RWPE2 (cell line): ENCODE measurements at regions not wholly inside any gene's neighbourhood (a gene's known extent, or its start where the extent isn't known, plus 50 kb on each side); places are given as distances from the start of the nearest gene placed in this dataset.

Source experiments
- ATAC-seq: fragments of 200-7000 bp; cut with Tn5 transposase; 3 replicates; pipeline ENCODE4 v1.9.1; 2021; ENCODE audit warnings: low read depth
- DNase-seq: peaks from one replicate; pipeline ENCODE4 v3.0.0-alpha.2; 2020; ENCODE audit warnings: low spot score
- H3K27ac ChIP-seq: fragments of 450-650 bp; 2 replicates; pipeline ENCODE4 v1.5.1; 2017; ENCODE audit warnings: mild to moderate bottlenecking; ENCODE audit not compliant: poor library complexity, severe bottlenecking
- H3K27me3 ChIP-seq: fragments of 250-450 bp; sonication (Bioruptor Pico); 2 replicates; pipeline ENCODE4 v1.5.1; 2021; ENCODE audit warnings: mild to moderate bottlenecking, moderate library complexity; ENCODE audit not compliant: insufficient read depth, poor library complexity, severe bottlenecking
- H3K36me3 ChIP-seq: fragments of 250-450 bp; sonication (Bioruptor Pico); 2 replicates; pipeline ENCODE4 v1.5.1; 2020; ENCODE audit warnings: low read depth, mild to moderate bottlenecking, moderate library complexity
- H3K4me1 ChIP-seq: fragments of 250-450 bp; sonication (Bioruptor Pico); 2 replicates; pipeline ENCODE4 v1.5.1; 2021; ENCODE audit warnings: mild to moderate bottlenecking, moderate library complexity; ENCODE audit not compliant: insufficient read depth, poor library complexity, severe bottlenecking
- H3K4me3 ChIP-seq: fragments of 250-450 bp; sonication (Bioruptor Pico); 2 replicates; pipeline ENCODE4 v1.5.1; 2021; ENCODE audit warnings: mild to moderate bottlenecking, moderate library complexity; ENCODE audit not compliant: severe bottlenecking
- H3K9me3 ChIP-seq: fragments of 250-450 bp; sonication (Bioruptor Pico); 2 replicates; pipeline ENCODE4 v1.5.1; 2021; ENCODE audit warnings: mild to moderate bottlenecking, moderate library complexity; ENCODE audit not compliant: severe bottlenecking
- TF ChIP-seq, protein P1 (sequence below): fragments of 450-650 bp; IDR thresholded peaks from one replicate; pipeline ENCODE4 v1.5.1; 2017; ENCODE audit warnings: mild to moderate bottlenecking, moderate library complexity; ENCODE audit not compliant: poor library complexity, severe bottlenecking

DNA sequence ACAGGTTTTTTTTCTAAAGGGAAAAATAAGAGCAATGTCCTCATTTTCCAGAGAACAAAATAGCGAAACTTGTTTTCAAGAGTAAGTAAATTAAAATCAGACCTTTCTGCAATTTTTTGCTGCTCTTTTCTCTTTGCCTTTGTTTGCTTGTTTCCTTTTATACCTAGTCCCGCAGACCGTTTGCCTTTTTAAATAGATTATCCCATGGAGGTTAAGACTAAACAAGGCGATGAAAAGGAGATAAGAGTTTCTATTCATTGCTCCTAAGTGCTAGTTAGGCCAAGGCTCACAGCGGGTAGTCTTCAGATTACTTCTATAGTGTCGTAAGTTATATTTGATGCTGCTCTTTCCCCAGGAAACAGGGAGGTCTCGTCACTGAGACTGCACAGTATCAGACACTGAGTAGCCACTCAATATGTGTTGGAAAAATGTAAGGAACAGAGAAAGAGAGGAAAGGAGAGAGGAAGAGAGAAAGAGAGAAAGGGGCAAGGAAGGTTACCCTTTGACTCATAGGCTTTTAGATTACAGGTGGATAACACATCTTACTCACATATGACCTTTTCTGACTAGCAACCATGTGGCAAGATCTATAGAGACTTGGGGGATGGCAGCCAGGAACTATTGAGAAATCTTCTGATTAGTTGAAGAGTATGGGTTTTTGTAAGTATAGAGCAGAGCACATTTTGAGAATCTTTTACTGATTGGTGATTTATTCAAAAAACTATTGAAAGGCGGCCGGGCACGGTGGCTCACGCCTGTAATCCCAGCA is 107.5 kb upstream of the PARP11 start:
- TF ChIP-seq, protein P1, sequence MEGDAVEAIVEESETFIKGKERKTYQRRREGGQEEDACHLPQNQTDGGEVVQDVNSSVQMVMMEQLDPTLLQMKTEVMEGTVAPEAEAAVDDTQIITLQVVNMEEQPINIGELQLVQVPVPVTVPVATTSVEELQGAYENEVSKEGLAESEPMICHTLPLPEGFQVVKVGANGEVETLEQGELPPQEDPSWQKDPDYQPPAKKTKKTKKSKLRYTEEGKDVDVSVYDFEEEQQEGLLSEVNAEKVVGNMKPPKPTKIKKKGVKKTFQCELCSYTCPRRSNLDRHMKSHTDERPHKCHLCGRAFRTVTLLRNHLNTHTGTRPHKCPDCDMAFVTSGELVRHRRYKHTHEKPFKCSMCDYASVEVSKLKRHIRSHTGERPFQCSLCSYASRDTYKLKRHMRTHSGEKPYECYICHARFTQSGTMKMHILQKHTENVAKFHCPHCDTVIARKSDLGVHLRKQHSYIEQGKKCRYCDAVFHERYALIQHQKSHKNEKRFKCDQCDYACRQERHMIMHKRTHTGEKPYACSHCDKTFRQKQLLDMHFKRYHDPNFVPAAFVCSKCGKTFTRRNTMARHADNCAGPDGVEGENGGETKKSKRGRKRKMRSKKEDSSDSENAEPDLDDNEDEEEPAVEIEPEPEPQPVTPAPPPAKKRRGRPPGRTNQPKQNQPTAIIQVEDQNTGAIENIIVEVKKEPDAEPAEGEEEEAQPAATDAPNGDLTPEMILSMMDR = no peak
- Histone ChIP-seq H3K4me3 (no peak overlapping the region), H3K4me1 (no peaks in the 10 kb centered on the region), H3K27me3 (no peaks in the 10 kb centered on the region), H3K36me3 (no peaks in the 10 kb centered on the region), H3K27ac (no peak overlapping the region), H3K9me3 (peaks cover 13% of the 10 kb centered on the region)
- ATAC-seq (no peak), DNase-seq (no peak)

DNA sequence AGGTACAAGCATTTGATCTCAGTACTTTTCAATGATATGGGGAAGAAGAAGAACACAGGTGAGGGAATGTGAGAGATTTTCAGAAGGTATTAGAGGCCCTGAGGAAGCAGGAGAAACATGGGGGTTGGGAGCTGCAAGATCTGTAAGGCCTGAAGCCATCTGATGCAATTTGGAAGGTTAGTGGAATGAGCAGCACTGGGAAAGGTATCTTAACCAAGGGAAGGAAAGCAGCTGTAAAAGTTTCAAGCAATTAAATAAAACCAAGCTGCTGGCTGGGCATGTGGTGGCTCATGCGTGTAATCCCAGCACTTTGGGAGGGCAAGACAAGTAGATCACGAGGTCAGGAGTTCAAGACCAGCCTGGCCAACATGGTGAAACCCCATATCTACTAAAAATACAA is 104.4 kb upstream of the PARP11 start:
- Histone ChIP-seq H3K36me3 (no peaks in the 10 kb centered on the region), H3K27me3 (no peaks in the 10 kb centered on the region), H3K9me3 (no peaks in the 10 kb centered on the region), H3K4me1 (no peaks in the 10 kb centered on the region), H3K4me3 (no peak overlapping the region), H3K27ac (no peak overlapping the region)
- TF ChIP-seq, protein P1 = no peak
- DNase-seq (no peak), ATAC-seq (no peak)

DNA sequence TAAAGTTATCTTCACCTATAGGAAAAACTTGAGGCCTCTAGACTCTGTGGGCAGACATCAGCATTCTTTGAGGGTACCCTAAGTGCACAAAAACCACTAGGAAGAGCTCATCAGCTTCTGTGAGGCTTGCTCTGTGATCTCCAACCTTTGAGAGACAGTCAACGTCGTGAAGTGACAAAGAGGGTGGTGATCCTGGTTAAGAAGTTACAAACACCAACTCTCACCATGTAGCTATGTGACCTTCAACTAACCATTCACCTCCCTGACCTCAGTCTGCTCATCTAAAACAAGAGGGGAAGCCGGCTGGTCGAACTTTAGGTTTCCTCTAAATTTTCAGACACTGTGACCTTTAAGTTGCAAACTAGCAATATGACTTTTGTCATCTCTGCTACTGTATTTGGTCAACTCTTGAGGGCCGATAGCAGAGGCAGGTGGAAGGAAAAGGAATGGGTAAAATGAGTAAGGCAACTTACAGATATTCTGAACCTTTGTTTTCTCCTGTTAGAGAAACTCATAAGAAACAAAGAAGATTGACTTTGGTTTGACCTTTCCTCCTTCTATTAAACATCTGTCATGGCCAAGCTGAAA is 103.2 kb upstream of the PARP11 start:
- TF ChIP-seq, protein P1 = no peak
- DNase-seq (no peak), ATAC-seq (no peak)
- Histone ChIP-seq H3K4me3 (no peak overlapping the region), H3K4me1 (no peaks in the 10 kb centered on the region), H3K27ac (no peak overlapping the region), H3K9me3 (no peaks in the 10 kb centered on the region), H3K27me3 (no peaks in the 10 kb centered on the region), H3K36me3 (no peaks in the 10 kb centered on the region)

DNA sequence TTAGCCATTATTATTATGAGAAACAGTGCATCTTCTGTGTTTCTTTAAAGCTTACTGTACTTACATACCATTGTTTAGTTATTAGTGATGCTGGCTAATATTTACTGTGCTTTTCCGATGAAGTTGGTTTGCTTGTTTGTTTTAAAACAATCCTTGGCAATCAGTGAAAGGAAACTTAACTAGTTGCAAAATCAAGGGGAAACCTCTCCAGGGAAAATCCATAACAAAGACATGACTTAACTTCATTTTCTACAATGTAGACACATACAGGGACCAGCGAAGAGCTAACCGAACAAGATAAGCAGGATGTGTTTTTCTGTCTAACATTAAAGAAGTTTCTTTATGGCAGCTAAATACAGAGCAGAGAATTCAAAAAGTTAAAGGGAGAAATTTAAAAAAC is 102.5 kb upstream of the PARP11 start:
- TF ChIP-seq, protein P1 = no peak
- Histone ChIP-seq H3K9me3 (no peaks in the 10 kb centered on the region), H3K27ac (no peak overlapping the region), H3K27me3 (no peaks in the 10 kb centered on the region), H3K4me3 (no peak overlapping the region), H3K36me3 (no peaks in the 10 kb centered on the region), H3K4me1 (no peaks in the 10 kb centered on the region)
- ATAC-seq = no peak
- DNase-seq = no peak

DNA sequence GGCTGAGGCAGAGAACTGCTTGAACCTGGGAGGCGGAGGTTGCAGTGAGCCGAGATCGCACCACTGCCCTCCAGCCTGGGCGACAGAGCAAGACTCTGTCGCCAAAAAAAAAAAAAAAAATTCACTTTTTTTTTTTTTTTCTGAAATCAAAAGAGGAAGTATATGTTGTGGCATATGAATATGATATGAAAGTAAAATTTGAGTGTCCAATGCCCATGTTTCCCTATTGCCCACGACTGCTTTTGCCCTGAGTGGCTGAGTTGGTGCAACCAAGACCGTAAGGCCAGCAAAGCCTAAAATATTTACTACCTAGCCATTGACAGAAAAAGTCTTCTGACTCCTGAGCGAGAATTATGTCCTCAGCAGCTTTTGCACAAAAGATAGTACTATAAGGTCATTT is 101.7 kb upstream of the PARP11 start:
- Histone ChIP-seq H3K4me3 (no peak overlapping the region), H3K27me3 (no peaks in the 10 kb centered on the region), H3K4me1 (no peaks in the 10 kb centered on the region), H3K27ac (no peak overlapping the region), H3K36me3 (no peaks in the 10 kb centered on the region), H3K9me3 (no peaks in the 10 kb centered on the region)
- DNase-seq = no peak
- TF ChIP-seq, protein P1 = no peak
- no peak for ATAC-seq
